ENCODE measurements at regions not wholly inside any gene's neighbourhood (a gene's known extent, or its start where the extent isn't known, plus 50 kb on each side); places are given as distances from the start of the nearest gene placed in this dataset.

DNA sequence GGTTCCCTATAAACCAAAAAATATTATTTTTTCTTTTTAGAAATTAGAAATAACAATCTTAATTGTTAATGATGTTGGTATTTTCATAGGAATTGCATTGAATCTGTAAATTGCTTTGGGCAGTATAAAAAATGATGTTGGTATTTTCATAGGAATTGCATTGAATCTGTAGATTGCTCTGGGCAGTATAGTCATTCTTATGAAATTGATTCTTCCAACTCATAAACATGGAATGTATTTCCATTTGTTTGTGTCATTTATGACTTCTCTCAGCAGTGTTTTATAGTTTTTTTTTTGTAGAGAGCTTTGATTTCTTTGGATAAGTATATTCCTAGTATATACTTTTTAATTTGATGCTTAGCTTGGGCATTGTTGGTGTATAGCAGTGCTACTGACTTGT is 82.0 kb upstream of the NT5C1B start:
- TF ChIP-seq EZH2 (IDR thresholded peaks at IDR 0.05; ENCODE audit: insufficient read depth, poor library complexity, severe bottlenecking): no peak
- no peak for TF ChIP-seq EZH2phosphoT487 (IDR thresholded peaks at IDR 0.05; ENCODE audit: insufficient read depth, low read depth)
